ENCODE measurements at regions not wholly inside any gene's neighbourhood (a gene's known extent, or its start where the extent isn't known, plus 50 kb on each side); places are given as distances from the start of the nearest gene placed in this dataset.

DNA sequence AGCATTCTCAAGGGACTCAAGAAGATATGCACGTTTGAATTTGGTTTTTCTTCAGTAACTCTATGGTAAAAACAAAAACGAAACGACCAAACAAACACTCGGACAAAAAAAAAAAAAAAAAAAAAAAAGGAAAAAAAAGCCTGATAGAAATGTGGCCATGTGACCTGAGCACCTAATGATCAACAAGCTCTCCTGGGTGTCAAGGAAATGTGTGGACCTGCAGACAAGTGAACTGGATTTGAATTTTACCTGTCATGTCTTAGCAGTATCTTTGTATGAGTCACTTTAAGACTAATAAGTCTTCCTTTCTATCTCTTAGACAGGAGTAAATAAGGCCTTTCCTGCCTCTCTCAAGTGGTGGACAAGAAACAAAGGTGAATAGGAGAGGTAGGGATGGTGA is 190.6 kb upstream of the GRIA1 start:
- TF ChIP-seq CTCF (IDR thresholded peaks at IDR 0.05) = no peak
- TF ChIP-seq EZH2 (IDR thresholded peaks at IDR 0.05; ENCODE audit: borderline replicate concordance, insufficient read depth, low read depth, low read length, poor library complexity, severe bottlenecking) = no peak
